Lung (tissue), 11 donors: ENCODE measurements at regions not wholly inside any gene's neighbourhood (a gene's known extent, or its start where the extent isn't known, plus 50 kb on each side); places are given as distances from the start of the nearest gene placed in this dataset.

Experiments used
- ATAC-seq: fragments of 200-7000 bp; cut with Tn5 transposase; one replicate; pipeline ENCODE4 v1.9.1; 2020; ENCODE audit warnings: moderate number of reproducible peaks; ENCODE audit not compliant: insufficient read depth, low FRiP score
- DNase-seq, 3 donors: peaks; one replicate each; pipeline ENCODE4 v3.0.0-alpha.2; 2013 to 2017
- H3K27ac ChIP-seq, 2 donors: one replicate each; pipeline ENCODE4 v1.5.1; 2013; ENCODE audit warnings: mild to moderate bottlenecking in 2 of 2, moderate library complexity in 2 of 2, control low read depth in 1 of 2, inconsistent platforms in 1 of 2, low read depth in 1 of 2, low read length in 1 of 2
- H3K27me3 ChIP-seq, 3 donors: one replicate each; pipeline ENCODE4 v1.5.1; 2013; ENCODE audit warnings: low read length in 2 of 3; ENCODE audit not compliant: control insufficient read depth in 3 of 3, insufficient read depth in 3 of 3
- H3K36me3 ChIP-seq, 4 donors: one replicate each; pipeline ENCODE4 v1.5.1; 2013; ENCODE audit warnings: low read length in 4 of 4, mild to moderate bottlenecking in 1 of 4, moderate library complexity in 1 of 4; ENCODE audit not compliant: control insufficient read depth in 4 of 4, insufficient read depth in 4 of 4
- H3K4me1 ChIP-seq, 5 donors: one replicate each; pipeline ENCODE4 v1.5.1; 2013; ENCODE audit warnings: low read length in 5 of 5, mild to moderate bottlenecking in 2 of 5, moderate library complexity in 1 of 5; ENCODE audit not compliant: control insufficient read depth in 5 of 5, insufficient read depth in 5 of 5
- H3K4me3 ChIP-seq: one replicate; pipeline ENCODE4 v1.5.1; 2013; ENCODE audit warnings: mild to moderate bottlenecking, control low read depth, moderate library complexity
- H3K9ac ChIP-seq, 2 donors: one replicate each; pipeline ENCODE4 v1.5.1; 2013; ENCODE audit warnings: low read length in 2 of 2, control low read depth in 1 of 2; ENCODE audit not compliant: insufficient read depth in 1 of 2
- H3K9me3 ChIP-seq, 4 donors: one replicate each; pipeline ENCODE4 v1.5.1; 2013; ENCODE audit warnings: low read length in 3 of 4, mild to moderate bottlenecking in 1 of 4, moderate library complexity in 1 of 4; ENCODE audit not compliant: control insufficient read depth in 4 of 4, insufficient read depth in 3 of 4
- CTCF ChIP-seq: IDR thresholded peaks from 2 replicates; pipeline ENCODE4 v1.5.1; 2012; ENCODE audit warnings: mild to moderate bottlenecking; ENCODE audit errors: control extremely low read depth, extremely low read depth
- WGBS, 2 donors: extraction: QIAGEN DNeasy Blood & Tissue Kit; methylation state at CpG; one replicate each; pipeline ENCODE4 v1.1.7; 2013; 5-methylcytosine and 5-hydroxymethylcytosine counted together
- donor health status: control.
- donor health status: control.
- donor health status: Bipolar disorder and iron deficiency.
- donor health status: healthy.
- donor health status: DM: yes; HTN: yes; CAD: no.

GRCh38 chr4:58953575-58953974 is 1843.4 kb upstream of the IGFBP7 start:
- 46 to 68% methylated on average over 2 of the region's 2 CpGs for WGBS, 2 donors
- Histone ChIP-seq H3K27ac (no peak overlapping the region), H3K36me3 (no peaks in the 10 kb centered on the region), H3K4me3 (no peak overlapping the region), H3K27me3 (no peaks in the 10 kb centered on the region), H3K9me3 (no peaks in the 10 kb centered on the region), H3K4me1 (no peaks in the 10 kb centered on the region), H3K9ac (no peak overlapping the region)
- DNase-seq (no peak), ATAC-seq (no peak)
- no peak for TF ChIP-seq CTCF

GRCh38 chr4:58957711-58958110 is 1847.5 kb upstream of the IGFBP7 start:
- no peak overlapping the region for H3K27ac ChIP-seq
- no peaks in the 10 kb centered on the region for H3K27me3 ChIP-seq
- DNase-seq (no peak), ATAC-seq (no peak)
- H3K4me3 ChIP-seq = no peak overlapping the region
- no peak for TF ChIP-seq CTCF
- whole genome bisulfite sequencing, 2 donors = 73 to 89% methylated on average over 4 of the region's 4 CpGs
- no peak overlapping the region for H3K9ac ChIP-seq
- no peaks in the 10 kb centered on the region for H3K36me3 ChIP-seq
- H3K9me3 ChIP-seq = no peaks in the 10 kb centered on the region
- no peaks in the 10 kb centered on the region for H3K4me1 ChIP-seq

- DNase-seq = no peak
- Histone ChIP-seq H3K4me3 (no peak overlapping the region), H3K27ac (no peak overlapping the region), H3K9ac (no peak overlapping the region), H3K27me3 (no peaks in the 10 kb centered on the region), H3K36me3 (no peaks in the 10 kb centered on the region), H3K4me1 (no peaks in the 10 kb centered on the region), H3K9me3 (no peaks in the 10 kb centered on the region)
- no peak for TF ChIP-seq CTCF
- no peak for ATAC-seq
- WGBS, 2 donors = 79 to 84% methylated on average over 2 of the region's 2 CpGs
Observed at GRCh38 chr4:58961283-58961682, 1851.1 kb upstream of the IGFBP7 start.

GRCh38 chr4:58961925-58962324 is 1851.7 kb upstream of the IGFBP7 start:
- no peaks in the 10 kb centered on the region for H3K36me3 ChIP-seq
- DNase-seq (no peak), ATAC-seq (no peak)
- H3K4me1 ChIP-seq = no peaks in the 10 kb centered on the region
- 60 to 61% methylated on average over 2 of the region's 2 CpGs for WGBS, 2 donors
- no peak overlapping the region for H3K27ac ChIP-seq
- no peaks in the 10 kb centered on the region for H3K9me3 ChIP-seq
- H3K9ac ChIP-seq = no peak overlapping the region
- no peak overlapping the region for H3K4me3 ChIP-seq
- H3K27me3 ChIP-seq = no peaks in the 10 kb centered on the region
- TF ChIP-seq CTCF = no peak
